Panc1 (cell line): ENCODE measurements at regions not wholly inside any gene's neighbourhood (a gene's known extent, or its start where the extent isn't known, plus 50 kb on each side); places are given as distances from the start of the nearest gene placed in this dataset.
"Not testable (repeated sequence)": the region's sequence is repeated elsewhere in the genome, so short reads cannot be mapped to it uniquely, and the experiment has no call there.

ENCODE experiments used
- POLR2AphosphoS5 ChIP-seq: IDR thresholded peaks from 2 replicates; pipeline ENCODE4 v1.6.1; 2012; ENCODE audit warnings: mild to moderate bottlenecking, low read depth, low read length, moderate library complexity
- SIN3A ChIP-seq: IDR thresholded peaks from 2 replicates; pipeline ENCODE4 v1.6.1; 2012; ENCODE audit warnings: low read depth, mild to moderate bottlenecking, low read length, moderate library complexity, borderline replicate concordance; ENCODE audit not compliant: insufficient read depth
- TCF7L2 ChIP-seq: IDR thresholded peaks from 2 replicates; pipeline ENCODE4 v1.6.1; 2011; ENCODE audit warnings: mild to moderate bottlenecking, low read depth, low read length, inconsistent platforms
- TF ChIP-seq, protein P1 (sequence below): fragments of 450-650 bp; IDR thresholded peaks from 2 replicates; pipeline ENCODE4 v1.5.1; 2017; ENCODE audit warnings: mild to moderate bottlenecking
- TF ChIP-seq, protein P2 (sequence below), 2 experiments: IDR thresholded peaks; 2 replicates each; pipeline ENCODE4 v1.6.1; 2011 to 2012; ENCODE audit warnings: low read depth in 2 of 2, control low read depth in 1 of 2, low read length in 1 of 2, mild to moderate bottlenecking in 1 of 2, moderate library complexity in 1 of 2; ENCODE audit not compliant: insufficient read depth in 1 of 2

DNA sequence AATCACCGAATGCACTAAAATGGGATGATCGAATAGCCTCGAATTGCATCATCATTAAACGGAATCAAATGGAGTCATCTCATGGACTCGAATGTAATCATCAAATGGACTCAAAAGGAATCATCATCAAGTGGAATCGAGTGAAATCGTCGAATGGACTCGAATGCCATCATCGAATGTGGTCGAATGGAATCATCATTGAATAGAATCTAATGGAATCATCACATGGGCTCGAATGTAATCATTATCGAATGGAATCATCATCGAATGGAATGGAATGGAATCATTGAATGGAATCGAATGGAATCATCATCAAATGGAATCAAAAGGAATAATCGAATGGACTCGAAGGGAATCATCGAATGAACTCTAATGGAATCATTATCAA is 224.3 kb downstream of the SHCBP1 start:
- TF ChIP-seq, protein P1, sequence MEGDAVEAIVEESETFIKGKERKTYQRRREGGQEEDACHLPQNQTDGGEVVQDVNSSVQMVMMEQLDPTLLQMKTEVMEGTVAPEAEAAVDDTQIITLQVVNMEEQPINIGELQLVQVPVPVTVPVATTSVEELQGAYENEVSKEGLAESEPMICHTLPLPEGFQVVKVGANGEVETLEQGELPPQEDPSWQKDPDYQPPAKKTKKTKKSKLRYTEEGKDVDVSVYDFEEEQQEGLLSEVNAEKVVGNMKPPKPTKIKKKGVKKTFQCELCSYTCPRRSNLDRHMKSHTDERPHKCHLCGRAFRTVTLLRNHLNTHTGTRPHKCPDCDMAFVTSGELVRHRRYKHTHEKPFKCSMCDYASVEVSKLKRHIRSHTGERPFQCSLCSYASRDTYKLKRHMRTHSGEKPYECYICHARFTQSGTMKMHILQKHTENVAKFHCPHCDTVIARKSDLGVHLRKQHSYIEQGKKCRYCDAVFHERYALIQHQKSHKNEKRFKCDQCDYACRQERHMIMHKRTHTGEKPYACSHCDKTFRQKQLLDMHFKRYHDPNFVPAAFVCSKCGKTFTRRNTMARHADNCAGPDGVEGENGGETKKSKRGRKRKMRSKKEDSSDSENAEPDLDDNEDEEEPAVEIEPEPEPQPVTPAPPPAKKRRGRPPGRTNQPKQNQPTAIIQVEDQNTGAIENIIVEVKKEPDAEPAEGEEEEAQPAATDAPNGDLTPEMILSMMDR = not testable (repeated sequence)
- TF ChIP-seq POLR2AphosphoS5, TCF7L2, SIN3A: not testable (repeated sequence)
- TF ChIP-seq, protein P2, sequence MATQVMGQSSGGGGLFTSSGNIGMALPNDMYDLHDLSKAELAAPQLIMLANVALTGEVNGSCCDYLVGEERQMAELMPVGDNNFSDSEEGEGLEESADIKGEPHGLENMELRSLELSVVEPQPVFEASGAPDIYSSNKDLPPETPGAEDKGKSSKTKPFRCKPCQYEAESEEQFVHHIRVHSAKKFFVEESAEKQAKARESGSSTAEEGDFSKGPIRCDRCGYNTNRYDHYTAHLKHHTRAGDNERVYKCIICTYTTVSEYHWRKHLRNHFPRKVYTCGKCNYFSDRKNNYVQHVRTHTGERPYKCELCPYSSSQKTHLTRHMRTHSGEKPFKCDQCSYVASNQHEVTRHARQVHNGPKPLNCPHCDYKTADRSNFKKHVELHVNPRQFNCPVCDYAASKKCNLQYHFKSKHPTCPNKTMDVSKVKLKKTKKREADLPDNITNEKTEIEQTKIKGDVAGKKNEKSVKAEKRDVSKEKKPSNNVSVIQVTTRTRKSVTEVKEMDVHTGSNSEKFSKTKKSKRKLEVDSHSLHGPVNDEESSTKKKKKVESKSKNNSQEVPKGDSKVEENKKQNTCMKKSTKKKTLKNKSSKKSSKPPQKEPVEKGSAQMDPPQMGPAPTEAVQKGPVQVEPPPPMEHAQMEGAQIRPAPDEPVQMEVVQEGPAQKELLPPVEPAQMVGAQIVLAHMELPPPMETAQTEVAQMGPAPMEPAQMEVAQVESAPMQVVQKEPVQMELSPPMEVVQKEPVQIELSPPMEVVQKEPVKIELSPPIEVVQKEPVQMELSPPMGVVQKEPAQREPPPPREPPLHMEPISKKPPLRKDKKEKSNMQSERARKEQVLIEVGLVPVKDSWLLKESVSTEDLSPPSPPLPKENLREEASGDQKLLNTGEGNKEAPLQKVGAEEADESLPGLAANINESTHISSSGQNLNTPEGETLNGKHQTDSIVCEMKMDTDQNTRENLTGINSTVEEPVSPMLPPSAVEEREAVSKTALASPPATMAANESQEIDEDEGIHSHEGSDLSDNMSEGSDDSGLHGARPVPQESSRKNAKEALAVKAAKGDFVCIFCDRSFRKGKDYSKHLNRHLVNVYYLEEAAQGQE (IDR thresholded peaks at IDR 0.05; ENCODE audit: insufficient read depth in 1 of 2, low read depth in 2 of 2, low read length in 1 of 2) = not testable (repeated sequence)
